HUES48 (cell line): ENCODE measurements at regions not wholly inside any gene's neighbourhood (a gene's known extent, or its start where the extent isn't known, plus 50 kb on each side); places are given as distances from the start of the nearest gene placed in this dataset.

Experiments
- H3K27ac ChIP-seq: one replicate; pipeline ENCODE4 v1.7.0; 2013; ENCODE audit warnings: low read depth, low read length, inconsistent platforms
- H3K27me3 ChIP-seq: 2 replicates; pipeline ENCODE4 v1.6.1; 2013; ENCODE audit warnings: mild to moderate bottlenecking, low read length; ENCODE audit not compliant: control insufficient read depth, insufficient read depth
- H3K36me3 ChIP-seq: 2 replicates; pipeline ENCODE4 v1.6.1; 2013; ENCODE audit warnings: low read length; ENCODE audit not compliant: control insufficient read depth, insufficient read depth
- H3K4me1 ChIP-seq: 2 replicates; pipeline ENCODE4 v1.6.1; 2013; ENCODE audit warnings: mild to moderate bottlenecking, low read length; ENCODE audit not compliant: control insufficient read depth, insufficient read depth
- H3K4me3 ChIP-seq: 2 replicates; pipeline ENCODE4 v1.5.1; 2013; ENCODE audit warnings: mild to moderate bottlenecking, low read depth, low read length
- H3K9ac ChIP-seq: 2 replicates; pipeline ENCODE4 v1.6.1; 2013; ENCODE audit warnings: mild to moderate bottlenecking, low read depth, low read length, moderate library complexity
- H3K9me3 ChIP-seq: 2 replicates; pipeline ENCODE4 v1.6.1; 2013; ENCODE audit warnings: low read length; ENCODE audit not compliant: control insufficient read depth, insufficient read depth

DNA sequence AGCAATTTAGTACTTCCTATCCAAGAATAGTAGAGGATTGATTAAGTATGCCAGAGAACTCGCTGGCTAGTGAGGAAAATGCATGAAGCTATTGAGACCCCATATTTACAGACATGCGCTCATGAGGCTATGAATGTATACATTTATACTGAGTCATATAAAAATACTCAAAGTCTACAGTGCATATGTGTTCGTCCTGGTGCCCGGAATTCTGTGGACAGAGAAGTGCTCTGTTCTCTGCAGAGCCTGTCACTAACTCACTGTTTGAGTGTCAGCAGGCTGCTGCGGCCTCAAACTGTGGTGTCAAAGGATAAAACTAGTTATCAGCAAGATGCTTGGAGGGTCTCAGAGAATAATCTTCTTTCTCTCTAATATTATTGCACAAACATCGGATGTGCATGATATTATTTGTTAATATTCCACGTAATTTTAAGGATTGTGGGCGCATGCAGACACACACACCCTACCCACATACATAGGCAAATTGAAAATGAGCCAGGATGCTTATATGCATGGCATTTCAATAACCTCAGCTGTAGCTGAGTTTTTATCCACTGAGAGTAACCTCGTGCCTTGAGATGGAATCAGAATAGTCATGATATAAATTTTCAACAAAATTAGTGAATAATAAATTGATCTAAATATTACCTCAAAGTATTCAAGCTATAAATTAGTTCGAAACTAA is 50.0 kb upstream of the TSC22D2 start:
- Histone ChIP-seq H3K36me3 (no peaks in the 10 kb centered on the region), H3K4me1 (peaks cover 9% of the 10 kb centered on the region), H3K27ac (no peak overlapping the region), H3K27me3 (no peaks in the 10 kb centered on the region), H3K9ac (no peak overlapping the region), H3K4me3 (no peak overlapping the region), H3K9me3 (no peaks in the 10 kb centered on the region)

DNA sequence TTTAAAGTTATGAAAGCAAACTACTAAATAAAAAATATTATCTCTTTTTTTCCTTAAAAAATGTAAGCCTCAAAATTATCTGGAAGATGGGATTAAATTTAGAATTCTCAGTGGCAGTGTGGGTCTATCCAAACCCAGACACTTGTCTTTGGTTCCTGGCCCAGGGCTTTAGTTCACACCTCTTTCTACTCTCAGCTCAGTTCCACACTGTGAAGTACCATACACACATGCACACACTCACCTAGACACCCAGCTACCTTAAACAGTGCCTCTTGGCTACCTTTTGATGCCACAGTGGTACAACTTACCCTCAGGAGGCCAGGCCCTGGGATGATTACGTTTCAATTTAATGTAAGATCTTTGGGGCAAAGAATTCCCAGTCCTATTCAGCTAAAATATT is 51.0 kb upstream of the TSC22D2 start:
- Histone ChIP-seq H3K27me3 (no peaks in the 10 kb centered on the region), H3K4me1 (peaks cover 9% of the 10 kb centered on the region), H3K9ac (no peak overlapping the region), H3K36me3 (no peaks in the 10 kb centered on the region), H3K9me3 (no peaks in the 10 kb centered on the region), H3K27ac (no peak overlapping the region), H3K4me3 (no peak overlapping the region)

DNA sequence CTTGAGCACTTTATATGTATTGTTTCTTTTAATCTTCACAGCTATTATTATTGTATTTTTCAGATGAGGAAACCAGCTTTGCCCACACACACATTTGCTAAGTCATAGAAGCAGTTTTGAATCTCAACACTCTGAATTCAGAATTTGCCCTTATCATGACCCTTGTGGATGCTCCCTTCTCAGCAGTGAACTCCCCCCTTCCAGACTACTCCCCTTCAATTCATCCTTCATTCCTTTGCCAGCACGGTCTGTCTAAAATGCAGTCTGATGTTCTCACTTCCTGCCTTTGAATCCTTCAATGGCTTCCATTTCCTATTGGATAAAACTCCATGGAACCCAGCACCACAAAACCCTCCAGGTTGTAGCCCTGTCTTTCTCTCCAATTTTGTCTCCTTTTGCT is 52.5 kb upstream of the TSC22D2 start:
- Histone ChIP-seq H3K9ac (no peak overlapping the region), H3K27ac (no peak overlapping the region), H3K4me1 (peaks cover 9% of the 10 kb centered on the region), H3K4me3 (no peak overlapping the region), H3K36me3 (no peaks in the 10 kb centered on the region), H3K27me3 (no peaks in the 10 kb centered on the region), H3K9me3 (no peaks in the 10 kb centered on the region)

DNA sequence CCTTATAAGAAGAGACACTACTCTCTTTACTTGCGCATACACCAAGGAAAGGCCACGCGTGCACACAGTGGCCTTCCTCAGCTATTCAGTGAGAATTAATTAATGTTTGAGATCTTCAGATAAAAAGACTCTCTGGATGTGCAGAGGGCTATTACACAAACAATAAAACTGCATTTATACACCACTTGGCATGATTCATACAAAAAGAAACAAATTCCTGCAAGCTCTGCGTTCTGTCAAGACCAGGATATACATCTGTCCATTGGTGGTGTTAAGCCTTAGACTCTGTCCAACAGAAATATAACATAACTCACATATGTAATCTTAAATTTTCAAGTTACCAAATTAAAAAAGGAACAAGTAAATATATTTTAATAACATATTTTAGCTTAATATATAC is 55.2 kb upstream of the TSC22D2 start:
- Histone ChIP-seq H3K36me3 (no peaks in the 10 kb centered on the region), H3K4me3 (no peak overlapping the region), H3K4me1 (peaks cover 21% of the 10 kb centered on the region), H3K9ac (no peak overlapping the region), H3K9me3 (no peaks in the 10 kb centered on the region), H3K27me3 (no peaks in the 10 kb centered on the region), H3K27ac (no peak overlapping the region)

DNA sequence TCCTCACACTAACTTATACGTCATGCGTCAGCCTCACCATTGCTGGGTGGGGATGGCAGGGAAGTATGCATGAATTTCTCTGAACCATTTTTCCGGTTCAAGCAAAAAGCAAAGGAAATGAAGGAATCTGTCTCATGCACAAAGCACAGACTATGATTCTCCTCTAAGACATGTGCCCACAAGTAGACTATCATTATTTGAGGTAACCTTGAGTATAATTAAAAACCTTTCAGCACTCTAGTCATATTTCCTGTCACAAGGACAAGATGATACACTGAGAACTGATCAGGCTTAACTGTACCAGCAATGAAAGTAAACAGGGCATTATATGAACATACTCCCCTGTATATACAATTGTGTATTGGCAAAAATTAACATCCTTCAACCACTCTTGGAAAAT is 56.7 kb upstream of the TSC22D2 start:
- Histone ChIP-seq H3K9ac (no peak overlapping the region), H3K4me3 (no peak overlapping the region), H3K9me3 (no peaks in the 10 kb centered on the region), H3K36me3 (no peaks in the 10 kb centered on the region), H3K27me3 (no peaks in the 10 kb centered on the region), H3K27ac (no peak overlapping the region), H3K4me1 (peaks cover 33% of the 10 kb centered on the region)

DNA sequence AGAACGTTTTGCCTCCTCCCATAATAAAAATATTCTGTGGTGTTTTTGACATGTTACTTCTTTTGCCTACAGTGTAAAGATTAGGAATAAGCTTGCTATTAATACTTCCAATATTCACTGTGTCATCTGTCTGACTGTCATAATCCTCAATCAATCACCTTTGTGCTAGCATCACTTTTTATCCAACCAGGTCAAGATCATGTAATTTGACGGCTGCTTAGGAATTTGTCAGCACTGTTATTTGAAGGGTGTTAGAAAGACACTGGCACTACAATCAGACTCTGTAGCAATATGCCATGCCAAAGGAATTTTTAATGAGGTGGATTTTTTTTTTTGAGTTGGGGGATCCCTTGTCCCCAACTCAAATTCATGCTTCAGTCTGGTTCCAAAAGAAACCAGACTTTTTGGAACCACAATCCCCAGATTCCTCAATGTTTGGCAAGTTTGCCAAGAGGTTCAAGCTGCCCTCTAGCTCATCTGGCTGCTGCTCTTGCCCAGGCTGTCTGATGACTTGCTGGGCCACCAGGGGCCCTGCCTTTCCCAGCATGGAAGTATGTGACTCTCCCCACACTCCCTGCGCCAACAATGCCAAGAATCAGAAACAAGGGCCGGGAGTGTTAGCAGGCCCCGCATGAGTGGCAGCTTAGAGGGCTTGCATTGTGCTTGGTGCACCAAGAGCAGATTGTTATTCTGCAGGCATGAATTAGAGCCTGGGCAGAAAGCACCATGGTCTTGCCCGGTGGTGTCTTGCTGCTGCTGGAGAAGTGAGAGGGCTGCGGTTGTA is 58.6 kb upstream of the TSC22D2 start:
- Histone ChIP-seq H3K4me3 (no peak overlapping the region), H3K4me1 (peaks cover 43% of the 10 kb centered on the region), H3K27me3 (no peaks in the 10 kb centered on the region), H3K9ac (no peak overlapping the region), H3K36me3 (no peaks in the 10 kb centered on the region), H3K27ac (no peak overlapping the region), H3K9me3 (no peaks in the 10 kb centered on the region)

DNA sequence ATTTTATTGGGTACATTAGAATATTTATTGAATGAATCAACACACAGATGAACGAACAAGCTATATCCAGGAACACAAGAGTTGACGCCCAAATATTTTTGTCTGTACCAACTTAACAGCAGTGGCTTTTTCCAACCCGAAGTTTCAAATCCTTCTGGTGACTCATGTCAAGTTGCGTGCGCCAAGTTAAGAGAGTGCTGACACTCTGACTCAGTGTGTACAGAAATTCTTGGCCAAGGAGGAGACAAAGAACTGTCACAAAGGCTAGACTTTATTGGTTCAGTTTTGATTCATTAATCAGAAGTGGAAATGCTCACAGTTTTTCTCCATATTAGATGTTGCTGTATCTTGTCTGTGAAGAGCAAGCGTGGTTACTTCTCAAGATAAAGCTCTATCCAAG is 59.6 kb upstream of the TSC22D2 start:
- Histone ChIP-seq H3K9me3 (no peaks in the 10 kb centered on the region), H3K9ac (no peak overlapping the region), H3K27ac (no peak overlapping the region), H3K36me3 (no peaks in the 10 kb centered on the region), H3K4me3 (no peak overlapping the region), H3K4me1 (peaks cover 50% of the 10 kb centered on the region), H3K27me3 (no peaks in the 10 kb centered on the region)

DNA sequence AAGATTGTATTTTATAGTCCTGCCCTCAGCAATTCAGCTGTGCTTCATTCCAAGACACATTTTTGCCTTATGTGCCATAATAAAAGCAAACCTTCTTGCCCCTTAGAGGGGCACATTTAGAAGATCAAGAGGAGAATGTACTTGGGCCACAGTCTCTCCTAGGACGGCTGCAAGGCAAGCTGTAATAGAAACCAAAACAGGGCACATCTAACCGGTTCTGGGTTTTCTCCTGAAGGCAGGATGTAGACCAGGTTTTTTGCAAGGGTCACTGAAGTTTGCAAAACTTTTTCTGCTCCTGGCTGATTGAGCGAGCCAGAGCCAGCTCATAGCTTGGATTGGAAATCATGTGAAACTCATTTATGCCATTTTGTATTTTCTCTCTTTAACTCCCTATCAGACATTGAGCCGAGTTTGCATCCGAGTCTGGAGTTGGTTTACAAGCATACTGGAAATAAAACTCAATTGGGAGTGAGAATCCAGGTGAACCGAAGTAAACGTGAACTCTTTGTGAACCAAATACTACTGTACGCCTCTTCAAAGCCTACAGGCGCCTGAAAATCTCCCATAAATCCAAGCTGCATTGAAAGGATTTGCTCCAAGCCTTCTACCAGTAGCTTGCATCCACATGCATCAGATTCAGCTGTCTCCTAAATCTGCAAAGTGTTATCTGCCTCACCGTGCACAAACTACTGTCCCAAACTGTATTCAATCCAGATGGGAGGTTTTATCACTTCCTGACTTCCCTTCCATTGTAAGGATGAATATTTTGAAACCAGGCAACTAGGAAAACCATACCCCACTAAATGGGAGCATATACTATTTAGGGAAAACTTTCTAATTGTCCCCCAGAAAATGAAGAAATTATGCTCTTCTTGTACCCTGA is 60.9 kb upstream of the TSC22D2 start:
- H3K27me3 ChIP-seq, result no peaks in the 10 kb centered on the region
- H3K4me1 ChIP-seq, result peaks cover 50% of the 10 kb centered on the region
- H3K36me3 ChIP-seq, result no peaks in the 10 kb centered on the region
- H3K4me3 ChIP-seq, result no peak overlapping the region
- H3K27ac ChIP-seq, result no peak overlapping the region
- no peaks in the 10 kb centered on the region for H3K9me3 ChIP-seq
- no peak overlapping the region for H3K9ac ChIP-seq

DNA sequence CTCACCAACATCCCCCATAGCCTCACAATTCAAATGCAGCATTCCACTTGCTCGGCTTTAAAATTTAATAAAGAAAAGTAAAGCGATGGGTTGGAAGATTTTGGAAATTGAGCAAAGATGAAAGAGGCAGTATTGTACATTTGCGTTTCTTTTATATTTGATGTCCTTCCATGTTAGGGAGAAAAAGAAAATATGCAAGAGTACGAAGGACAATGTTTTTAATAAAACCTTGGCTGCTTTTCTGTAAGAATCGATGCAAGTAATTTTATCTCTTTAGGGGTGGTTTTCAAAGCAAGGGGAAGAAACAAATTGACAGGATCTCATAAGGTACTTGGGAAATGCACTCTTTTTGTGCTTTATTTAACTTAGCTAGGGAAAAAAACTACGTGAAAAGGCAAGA is 61.8 kb upstream of the TSC22D2 start:
- Histone ChIP-seq H3K27ac (no peak overlapping the region), H3K4me1 (peaks cover 50% of the 10 kb centered on the region), H3K36me3 (no peaks in the 10 kb centered on the region), H3K4me3 (no peak overlapping the region), H3K27me3 (no peaks in the 10 kb centered on the region), H3K9me3 (no peaks in the 10 kb centered on the region), H3K9ac (no peak overlapping the region)

DNA sequence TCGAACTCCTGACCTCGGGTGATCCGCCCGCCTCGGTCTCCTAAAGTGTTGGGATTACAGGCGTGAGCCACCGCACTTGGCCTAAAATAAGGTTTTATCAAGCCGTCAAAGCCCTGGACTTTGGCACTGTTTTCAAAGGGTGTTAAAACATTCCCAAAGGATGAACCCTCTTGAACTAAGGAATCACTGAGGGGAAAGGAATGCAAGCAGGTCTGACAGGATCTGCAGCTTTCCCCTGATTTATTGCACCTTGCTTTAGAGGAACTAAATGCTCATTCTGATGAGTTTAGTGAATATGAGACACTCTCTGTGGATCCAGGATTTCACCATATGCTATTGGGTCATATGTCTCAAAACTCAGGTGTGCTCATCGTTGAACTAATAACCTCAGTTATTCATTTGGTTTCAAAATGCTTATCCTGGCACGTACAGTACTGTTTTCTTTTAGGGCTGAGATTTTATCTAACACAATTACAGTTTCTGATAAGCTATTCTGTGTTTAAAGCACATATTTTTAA is 63.0 kb upstream of the TSC22D2 start:
- no peak overlapping the region for H3K27ac ChIP-seq
- peaks cover 49% of the 10 kb centered on the region for H3K4me1 ChIP-seq
- H3K9me3 ChIP-seq, result no peaks in the 10 kb centered on the region
- H3K27me3 ChIP-seq, result no peaks in the 10 kb centered on the region
- H3K36me3 ChIP-seq, result no peaks in the 10 kb centered on the region
- no peak overlapping the region for H3K4me3 ChIP-seq
- no peak overlapping the region for H3K9ac ChIP-seq
